PC-3 (cell line): ENCODE measurements at regions not wholly inside any gene's neighbourhood (a gene's known extent, or its start where the extent isn't known, plus 50 kb on each side); places are given as distances from the start of the nearest gene placed in this dataset.

Source experiments
- CTCF ChIP-seq: fragments of 300-600 bp; sonication (generic); conservative IDR thresholded peaks from 2 replicates; pipeline ENCODE4 v1.5.1; 2017; ENCODE audit warnings: antibody characterized with exemption, low read depth, mild to moderate bottlenecking, low read length
- EZH2 ChIP-seq: fragments of 300-600 bp; sonication (generic); IDR thresholded peaks from one replicate; pipeline ENCODE4 v1.6.1; 2017; ENCODE audit warnings: antibody characterized with exemption, mild to moderate bottlenecking, low read length; ENCODE audit not compliant: unreplicated experiment
- EZH2phosphoT487 ChIP-seq: fragments of 300-600 bp; sonication (generic); IDR thresholded peaks from 2 replicates; pipeline ENCODE4 v1.6.1; 2018; ENCODE audit warnings: mild to moderate bottlenecking, antibody characterized with exemption, low read length, borderline replicate concordance

- TF ChIP-seq CTCF (no peak), EZH2 (no peak), EZH2phosphoT487 (no peak)
Measured at GRCh38 chr5:102629827-102630605, 125.1 kb upstream of the PAM start.
